ENCODE measurements at regions not wholly inside any gene's neighbourhood (a gene's known extent, or its start where the extent isn't known, plus 50 kb on each side); places are given as distances from the start of the nearest gene placed in this dataset.
"Not testable (repeated sequence)": the region's sequence is repeated elsewhere in the genome, so short reads cannot be mapped to it uniquely, and the experiment has no call there.

GRCh38 chr1:185468626-185469025 lies 151.6 kb upstream of the IVNS1ABP start:
- Mint-ChIP-seq H3K27ac (peak overlapping the region in 1 of 8 donors; percentile 1), H3K4me1 (peaks cover 0 to 4% (median 0%) of the 10 kb centered on the region in 3 donors), H3K27me3 (peaks cover 0 to 3% of the 10 kb centered on the region in 2 donors), H3K4me3 (no peak overlapping the region), H3K9me3 (no peaks in the 10 kb centered on the region), H3K36me3 (no peaks in the 10 kb centered on the region)
- DNase-seq, result no peak
- ChIA-PET POLR2A (no interaction called here), CTCF (no interaction called here)
- Histone ChIP-seq H3K36me3 (ENCODE audit: insufficient read depth, low read length) (no peaks in the 10 kb centered on the region), H3K27me3 (ENCODE audit: insufficient read depth, low read length, poor library complexity, severe bottlenecking) (no peaks in the 10 kb centered on the region), H3K9me3 (ENCODE audit: low read length) (no peaks in the 10 kb centered on the region), H3K27ac (ENCODE audit: low read depth, low read length) (no peak overlapping the region), H3K4me3 (ENCODE audit: low read length) (no peak overlapping the region), H3K4me1 (ENCODE audit: insufficient read depth, low read length) (no peaks in the 10 kb centered on the region)

GRCh38 chr1:185467122-185467521 lies 150.1 kb upstream of the IVNS1ABP start:
- CTCF ChIA-PET, result no interaction called here

DNA sequence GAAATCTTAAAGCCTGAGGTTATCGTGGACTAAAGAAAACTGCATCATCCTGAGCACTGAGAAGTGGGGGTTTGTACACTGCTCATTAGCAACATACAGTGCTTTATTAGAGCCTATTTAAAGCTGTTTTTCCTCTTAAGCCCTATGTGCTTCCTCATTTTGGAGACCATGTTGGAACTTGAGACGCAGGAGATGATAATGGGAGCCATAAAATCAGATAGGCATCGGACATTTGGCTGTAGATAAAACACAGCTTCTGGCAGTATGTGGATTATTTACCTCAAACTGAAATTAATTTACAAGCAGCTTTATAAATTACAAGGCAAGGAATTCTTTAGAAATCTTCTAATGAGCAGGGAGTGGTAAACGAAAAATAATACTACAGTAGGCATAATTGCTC lies 147.7 kb upstream of the IVNS1ABP start:
- no peaks in the 10 kb centered on the region for H3K4me1 ChIP-seq (ENCODE audit: insufficient read depth, low read length)
- no peak for DNase-seq
- no peaks in the 10 kb centered on the region for H3K27me3 ChIP-seq (ENCODE audit: insufficient read depth, low read length, poor library complexity, severe bottlenecking)
- no peak overlapping the region for H3K4me3 ChIP-seq (ENCODE audit: low read length)
- H3K4me3 Mint-ChIP-seq, result no peak overlapping the region
- no peaks in the 10 kb centered on the region for H3K9me3 Mint-ChIP-seq
- H3K27ac ChIP-seq (ENCODE audit: low read depth, low read length), result no peak overlapping the region
- H3K36me3 ChIP-seq (ENCODE audit: insufficient read depth, low read length), result no peaks in the 10 kb centered on the region
- H3K9me3 ChIP-seq (ENCODE audit: low read length), result no peaks in the 10 kb centered on the region
- ChIA-PET POLR2A (no interaction called here), CTCF (no interaction called here)
- no peak overlapping the region for H3K27ac Mint-ChIP-seq
- peaks cover 0 to 11% (median 0%) of the 10 kb centered on the region in 3 donors for H3K36me3 Mint-ChIP-seq
- H3K4me1 Mint-ChIP-seq, result peaks cover 0 to 5% (median 2%) of the 10 kb centered on the region in 3 donors
- H3K27me3 Mint-ChIP-seq, result no peaks in the 10 kb centered on the region

More at GRCh38 chr1:185467122-185467521, 150.1 kb upstream of the IVNS1ABP start:
- H3K27me3 Mint-ChIP-seq, result peaks cover 0 to 3% of the 10 kb centered on the region in 2 donors
- peaks cover 0 to 2% (median 0%) of the 10 kb centered on the region in 3 donors for H3K4me1 Mint-ChIP-seq
- no peak overlapping the region for H3K4me3 Mint-ChIP-seq
- H3K9me3 Mint-ChIP-seq, result no peaks in the 10 kb centered on the region
- H3K27ac ChIP-seq (ENCODE audit: low read depth, low read length), result no peak overlapping the region
- H3K9me3 ChIP-seq (ENCODE audit: low read length), result no peaks in the 10 kb centered on the region
- H3K4me3 ChIP-seq (ENCODE audit: low read length), result no peak overlapping the region
- H3K36me3 ChIP-seq (ENCODE audit: insufficient read depth, low read length), result no peaks in the 10 kb centered on the region
- no peak for DNase-seq
- no peak overlapping the region for H3K27ac Mint-ChIP-seq
- H3K27me3 ChIP-seq (ENCODE audit: insufficient read depth, low read length, poor library complexity, severe bottlenecking), result no peaks in the 10 kb centered on the region
- no peaks in the 10 kb centered on the region for H3K36me3 Mint-ChIP-seq
- H3K4me1 ChIP-seq (ENCODE audit: insufficient read depth, low read length), result no peaks in the 10 kb centered on the region
- POLR2A ChIA-PET, result no interaction called here

- Mint-ChIP-seq H3K4me1 (peaks cover 0 to 5% (median 2%) of the 10 kb centered on the region in 3 donors), H3K4me3 (no peak overlapping the region), H3K9me3 (peaks cover 0 to 1% (median 0%) of the 10 kb centered on the region in 5 donors), H3K27me3 (peaks cover 0 to 5% of the 10 kb centered on the region in 2 donors), H3K36me3 (peaks cover 0 to 15% (median under 1%) of the 10 kb centered on the region in 3 donors), H3K27ac (no peak overlapping the region)
- no peak for DNase-seq
- Histone ChIP-seq H3K36me3 (ENCODE audit: insufficient read depth, low read length) (no peaks in the 10 kb centered on the region), H3K4me3 (ENCODE audit: low read length) (no peak overlapping the region), H3K9me3 (ENCODE audit: low read length) (no peaks in the 10 kb centered on the region), H3K27me3 (ENCODE audit: insufficient read depth, low read length, poor library complexity, severe bottlenecking) (no peaks in the 10 kb centered on the region), H3K4me1 (ENCODE audit: insufficient read depth, low read length) (no peaks in the 10 kb centered on the region), H3K27ac (ENCODE audit: low read depth, low read length) (no peak overlapping the region)
- CTCF ChIA-PET, result no interaction called here
- POLR2A ChIA-PET, result no interaction called here
These were observed 146.4 kb upstream of the IVNS1ABP start for GRCh38 chr1:185463433-185463832.

GRCh38 chr1:185463011-185463410 lies 146.0 kb upstream of the IVNS1ABP start:
- Mint-ChIP-seq H3K36me3 (peaks cover 0 to 15% (median 1%) of the 10 kb centered on the region in 3 donors), H3K9me3 (peaks cover 0 to 1% (median 0%) of the 10 kb centered on the region in 5 donors), H3K27ac (no peak overlapping the region), H3K27me3 (peaks cover 0 to 7% of the 10 kb centered on the region in 2 donors), H3K4me1 (peaks cover 0 to 5% (median 2%) of the 10 kb centered on the region in 3 donors), H3K4me3 (no peak overlapping the region)
- Histone ChIP-seq H3K4me3 (ENCODE audit: low read length) (no peak overlapping the region), H3K9me3 (ENCODE audit: low read length) (no peaks in the 10 kb centered on the region), H3K4me1 (ENCODE audit: insufficient read depth, low read length) (no peaks in the 10 kb centered on the region), H3K27me3 (ENCODE audit: insufficient read depth, low read length, poor library complexity, severe bottlenecking) (no peaks in the 10 kb centered on the region), H3K27ac (ENCODE audit: low read depth, low read length) (no peak overlapping the region), H3K36me3 (ENCODE audit: insufficient read depth, low read length) (no peaks in the 10 kb centered on the region)
- ChIA-PET CTCF (no interaction called here), POLR2A (no interaction called here)
- DNase-seq, result no peak

- peaks cover 0 to 15% (median 1%) of the 10 kb centered on the region in 3 donors for H3K36me3 Mint-ChIP-seq
- H3K9me3 Mint-ChIP-seq; H3K27ac ChIP-seq (ENCODE audit: low read depth, low read length); POLR2A ChIA-PET; DNase-seq; H3K4me3 ChIP-seq (ENCODE audit: low read length); H3K4me3 Mint-ChIP-seq; H3K27me3 ChIP-seq (ENCODE audit: insufficient read depth, low read length, poor library complexity, severe bottlenecking); CTCF ChIA-PET; H3K27ac Mint-ChIP-seq; H3K4me1 Mint-ChIP-seq; H3K27me3 Mint-ChIP-seq; H3K36me3 ChIP-seq (ENCODE audit: insufficient read depth, low read length); H3K9me3 ChIP-seq (ENCODE audit: low read length); H3K4me1 ChIP-seq (ENCODE audit: insufficient read depth, low read length): not testable (repeated sequence)
These were observed 143.7 kb upstream of the IVNS1ABP start for GRCh38 chr1:185460723-185461122.

GRCh38 chr1:185459141-185459540 lies 142.1 kb upstream of the IVNS1ABP start:
- Histone ChIP-seq H3K4me1 (ENCODE audit: insufficient read depth, low read length) (no peaks in the 10 kb centered on the region), H3K27me3 (ENCODE audit: insufficient read depth, low read length, poor library complexity, severe bottlenecking) (no peaks in the 10 kb centered on the region), H3K27ac (ENCODE audit: low read depth, low read length) (no peak overlapping the region), H3K36me3 (ENCODE audit: insufficient read depth, low read length) (no peaks in the 10 kb centered on the region), H3K4me3 (ENCODE audit: low read length) (no peak overlapping the region), H3K9me3 (ENCODE audit: low read length) (no peaks in the 10 kb centered on the region)
- Mint-ChIP-seq H3K27ac (no peak overlapping the region), H3K4me3 (no peak overlapping the region), H3K4me1 (peaks cover 0 to 5% (median 2%) of the 10 kb centered on the region in 3 donors), H3K36me3 (peaks cover 0 to 15% (median 1%) of the 10 kb centered on the region in 3 donors), H3K27me3 (peaks cover 0 to 7% of the 10 kb centered on the region in 2 donors), H3K9me3 (peaks cover 0 to 1% (median 0%) of the 10 kb centered on the region in 5 donors)
- no peak for DNase-seq
- ChIA-PET POLR2A (no interaction called here), CTCF (no interaction called here)

DNA sequence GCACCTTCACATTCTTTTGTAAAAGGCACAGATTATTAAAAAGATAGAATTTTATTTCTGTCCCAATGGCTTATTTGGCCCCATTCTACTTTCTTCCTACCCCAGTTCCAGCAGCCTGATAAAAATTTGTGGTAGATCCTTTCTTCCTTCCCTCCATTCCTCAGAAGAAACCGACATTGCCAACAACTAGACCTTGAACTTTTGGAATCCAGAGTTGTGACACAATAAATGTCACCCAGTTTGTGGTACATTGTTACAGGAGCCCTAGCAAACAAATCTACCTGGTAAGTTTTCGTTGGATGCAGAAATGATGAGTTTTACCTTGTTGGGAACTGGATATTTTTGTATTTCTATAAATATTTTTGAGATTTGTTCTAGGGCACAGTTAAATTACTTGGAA lies 141.6 kb upstream of the IVNS1ABP start:
- H3K36me3 Mint-ChIP-seq, result peaks cover 0 to 15% (median 1%) of the 10 kb centered on the region in 3 donors
- no peak overlapping the region for H3K27ac Mint-ChIP-seq
- ChIA-PET POLR2A (no interaction called here), CTCF (no interaction called here)
- H3K9me3 Mint-ChIP-seq, result peaks cover 0 to 1% (median 0%) of the 10 kb centered on the region in 5 donors
- H3K36me3 ChIP-seq (ENCODE audit: insufficient read depth, low read length), result no peaks in the 10 kb centered on the region
- H3K27me3 Mint-ChIP-seq, result peaks cover 0 to 7% of the 10 kb centered on the region in 2 donors
- H3K27me3 ChIP-seq (ENCODE audit: insufficient read depth, low read length, poor library complexity, severe bottlenecking), result no peaks in the 10 kb centered on the region
- no peaks in the 10 kb centered on the region for H3K9me3 ChIP-seq (ENCODE audit: low read length)
- H3K27ac ChIP-seq (ENCODE audit: low read depth, low read length), result no peak overlapping the region
- peaks cover 0 to 5% (median 2%) of the 10 kb centered on the region in 3 donors for H3K4me1 Mint-ChIP-seq
- H3K4me3 Mint-ChIP-seq, result no peak overlapping the region
- no peak overlapping the region for H3K4me3 ChIP-seq (ENCODE audit: low read length)
- H3K4me1 ChIP-seq (ENCODE audit: insufficient read depth, low read length), result no peaks in the 10 kb centered on the region
- DNase-seq, result no peak
